ENCODE measurements at regions not wholly inside any gene's neighbourhood (a gene's known extent, or its start where the extent isn't known, plus 50 kb on each side); places are given as distances from the start of the nearest gene placed in this dataset.

DNA sequence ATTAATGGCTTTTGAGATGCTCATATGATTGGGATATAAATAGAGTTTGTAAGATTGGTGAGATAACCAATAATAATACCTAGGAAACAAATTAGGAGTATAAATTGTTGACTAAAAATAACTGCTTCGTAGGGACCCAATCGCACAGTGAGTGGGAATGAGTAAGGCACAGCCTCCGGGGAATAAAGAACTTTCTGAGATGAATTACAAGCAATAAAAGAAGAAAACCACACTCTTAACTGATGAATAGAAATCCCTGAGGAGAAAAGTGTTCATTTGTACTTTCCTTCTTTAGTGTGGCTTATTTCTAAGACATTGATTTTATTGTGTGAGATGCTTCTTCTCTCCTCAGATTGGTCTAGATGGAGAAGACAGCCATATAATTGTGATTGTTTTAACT lies 443.4 kb upstream of the PRMT6 start:
- TF ChIP-seq, protein P1, sequence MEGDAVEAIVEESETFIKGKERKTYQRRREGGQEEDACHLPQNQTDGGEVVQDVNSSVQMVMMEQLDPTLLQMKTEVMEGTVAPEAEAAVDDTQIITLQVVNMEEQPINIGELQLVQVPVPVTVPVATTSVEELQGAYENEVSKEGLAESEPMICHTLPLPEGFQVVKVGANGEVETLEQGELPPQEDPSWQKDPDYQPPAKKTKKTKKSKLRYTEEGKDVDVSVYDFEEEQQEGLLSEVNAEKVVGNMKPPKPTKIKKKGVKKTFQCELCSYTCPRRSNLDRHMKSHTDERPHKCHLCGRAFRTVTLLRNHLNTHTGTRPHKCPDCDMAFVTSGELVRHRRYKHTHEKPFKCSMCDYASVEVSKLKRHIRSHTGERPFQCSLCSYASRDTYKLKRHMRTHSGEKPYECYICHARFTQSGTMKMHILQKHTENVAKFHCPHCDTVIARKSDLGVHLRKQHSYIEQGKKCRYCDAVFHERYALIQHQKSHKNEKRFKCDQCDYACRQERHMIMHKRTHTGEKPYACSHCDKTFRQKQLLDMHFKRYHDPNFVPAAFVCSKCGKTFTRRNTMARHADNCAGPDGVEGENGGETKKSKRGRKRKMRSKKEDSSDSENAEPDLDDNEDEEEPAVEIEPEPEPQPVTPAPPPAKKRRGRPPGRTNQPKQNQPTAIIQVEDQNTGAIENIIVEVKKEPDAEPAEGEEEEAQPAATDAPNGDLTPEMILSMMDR (IDR thresholded peaks at IDR 0.05; ENCODE audit: unreplicated experiment) = no peak
- H3K27me3 Mint-ChIP-seq (ENCODE audit: unreplicated experiment) = no peaks in the 10 kb centered on the region
- H3K9me3 Mint-ChIP-seq (ENCODE audit: unreplicated experiment) = no peaks in the 10 kb centered on the region
- no peak overlapping the region for H3K4me3 Mint-ChIP-seq (ENCODE audit: unreplicated experiment)
- DNase-seq (ENCODE audit: low spot score) = no peak
- H3K4me1 Mint-ChIP-seq (ENCODE audit: unreplicated experiment) = no peaks in the 10 kb centered on the region
- H3K27ac Mint-ChIP-seq (ENCODE audit: unreplicated experiment) = no peak overlapping the region
- H3K36me3 Mint-ChIP-seq (ENCODE audit: low read depth, unreplicated experiment) = no peaks in the 10 kb centered on the region

DNA sequence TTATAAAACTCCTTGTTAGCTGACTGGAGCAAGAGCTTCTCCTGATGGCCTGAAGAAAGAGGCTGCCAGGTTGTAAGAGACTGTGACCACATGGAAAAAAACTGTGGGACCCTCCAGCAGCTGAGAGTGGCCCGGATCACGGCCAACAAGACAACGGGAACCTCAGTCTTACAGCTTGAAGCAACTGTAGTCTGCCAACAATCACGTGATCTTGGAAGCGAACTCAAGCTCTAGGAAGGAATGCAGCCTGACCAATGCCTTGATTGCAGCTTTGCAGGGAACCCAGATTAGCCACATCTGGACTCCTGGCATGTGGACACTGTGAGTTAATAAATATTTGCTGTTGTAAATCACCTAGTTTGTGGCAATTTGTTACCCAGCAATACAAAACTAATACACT lies 442.6 kb upstream of the PRMT6 start:
- TF ChIP-seq, protein P1 (IDR thresholded peaks at IDR 0.05; ENCODE audit: unreplicated experiment) = no peak
- Mint-ChIP-seq H3K27me3 (ENCODE audit: unreplicated experiment) (no peaks in the 10 kb centered on the region), H3K4me1 (ENCODE audit: unreplicated experiment) (no peaks in the 10 kb centered on the region), H3K9me3 (ENCODE audit: unreplicated experiment) (no peaks in the 10 kb centered on the region), H3K4me3 (ENCODE audit: unreplicated experiment) (no peak overlapping the region), H3K36me3 (ENCODE audit: low read depth, unreplicated experiment) (peaks cover 4% of the 10 kb centered on the region), H3K27ac (ENCODE audit: unreplicated experiment) (no peak overlapping the region)
- DNase-seq (ENCODE audit: low spot score) = no peak

DNA sequence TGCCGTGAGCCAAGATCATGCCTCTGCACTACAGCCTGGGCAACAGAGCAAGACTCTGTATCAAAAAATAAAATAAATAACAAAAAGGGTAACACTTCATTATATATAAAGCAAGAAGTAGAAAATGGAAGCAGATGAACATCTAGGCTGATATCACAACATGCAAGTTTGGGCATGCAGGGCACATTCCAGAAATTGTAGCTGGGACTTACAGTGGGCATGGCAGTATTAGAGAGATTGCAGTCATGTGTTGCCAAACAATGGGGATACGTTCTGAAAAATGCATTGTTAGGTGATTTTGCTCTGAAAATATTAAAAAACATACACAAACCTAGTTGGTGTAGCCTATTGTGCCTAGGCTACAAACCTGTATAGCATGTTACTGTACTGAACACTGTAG lies 441.0 kb upstream of the PRMT6 start:
- H3K9me3 Mint-ChIP-seq (ENCODE audit: unreplicated experiment) = no peaks in the 10 kb centered on the region
- H3K27ac Mint-ChIP-seq (ENCODE audit: unreplicated experiment) = no peak overlapping the region
- H3K4me3 Mint-ChIP-seq (ENCODE audit: unreplicated experiment) = no peak overlapping the region
- H3K27me3 Mint-ChIP-seq (ENCODE audit: unreplicated experiment) = no peaks in the 10 kb centered on the region
- no peaks in the 10 kb centered on the region for H3K4me1 Mint-ChIP-seq (ENCODE audit: unreplicated experiment)
- TF ChIP-seq, protein P1 (IDR thresholded peaks at IDR 0.05; ENCODE audit: unreplicated experiment) = no peak
- no peak for DNase-seq (ENCODE audit: low spot score)
- peaks cover 4% of the 10 kb centered on the region for H3K36me3 Mint-ChIP-seq (ENCODE audit: low read depth, unreplicated experiment)

DNA sequence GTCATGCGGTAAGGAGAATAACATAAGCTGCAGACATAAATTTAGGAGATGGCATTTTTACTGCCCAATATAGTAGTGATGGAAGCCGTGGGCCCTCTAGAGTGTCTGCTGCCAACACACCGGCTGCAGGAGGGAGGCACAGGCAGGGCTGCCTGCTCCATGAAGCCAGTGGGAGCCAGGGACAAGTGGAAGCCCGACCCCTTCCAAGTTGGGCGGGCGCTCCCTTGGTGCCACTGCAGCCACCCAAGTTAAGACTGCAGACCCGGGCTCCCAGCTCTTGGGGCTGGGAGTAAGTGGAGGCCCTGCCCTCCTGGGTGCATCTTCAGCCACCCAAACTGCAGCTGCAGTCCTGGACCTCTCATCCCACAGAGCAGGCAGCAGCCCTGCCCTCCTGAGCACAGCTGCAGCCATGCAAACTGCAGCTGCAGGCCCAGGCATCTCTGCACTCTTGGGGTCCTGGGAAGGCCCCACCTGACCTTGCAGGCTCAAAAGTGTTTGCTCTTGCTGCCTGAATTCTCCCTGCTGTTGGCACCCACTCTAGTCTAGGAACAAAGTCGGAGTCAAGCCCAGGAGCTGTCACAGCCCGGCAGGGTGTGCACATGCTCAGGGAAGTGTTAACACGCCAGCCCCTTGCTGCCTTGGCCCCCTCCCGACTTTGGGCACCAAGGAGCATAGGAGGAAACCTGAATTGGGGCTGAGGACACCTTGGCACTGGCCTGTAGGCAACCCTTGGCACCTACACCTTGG lies 437.2 kb upstream of the PRMT6 start:
- Mint-ChIP-seq H3K4me1 (ENCODE audit: unreplicated experiment) (peaks cover under 1% of the 10 kb centered on the region), H3K36me3 (ENCODE audit: low read depth, unreplicated experiment) (peaks cover 4% of the 10 kb centered on the region), H3K4me3 (ENCODE audit: unreplicated experiment) (no peak overlapping the region), H3K27me3 (ENCODE audit: unreplicated experiment) (no peaks in the 10 kb centered on the region), H3K9me3 (ENCODE audit: unreplicated experiment) (no peaks in the 10 kb centered on the region), H3K27ac (ENCODE audit: unreplicated experiment) (no peak overlapping the region)
- TF ChIP-seq, protein P1 (IDR thresholded peaks at IDR 0.05; ENCODE audit: unreplicated experiment) = no peak
- no peak for DNase-seq (ENCODE audit: low spot score)

GRCh38 chr1:106619827-106620134 lies 436.7 kb upstream of the PRMT6 start:
- no peaks in the 10 kb centered on the region for H3K9me3 Mint-ChIP-seq (ENCODE audit: unreplicated experiment)
- no peak overlapping the region for H3K27ac Mint-ChIP-seq (ENCODE audit: unreplicated experiment)
- H3K4me3 Mint-ChIP-seq (ENCODE audit: unreplicated experiment) = no peak overlapping the region
- peaks cover 4% of the 10 kb centered on the region for H3K36me3 Mint-ChIP-seq (ENCODE audit: low read depth, unreplicated experiment)
- TF ChIP-seq, protein P1 (IDR thresholded peaks at IDR 0.05; ENCODE audit: unreplicated experiment) = no peak
- H3K4me1 Mint-ChIP-seq (ENCODE audit: unreplicated experiment) = peaks cover 6% of the 10 kb centered on the region
- DNase-seq (ENCODE audit: low spot score) = no peak
- H3K27me3 Mint-ChIP-seq (ENCODE audit: unreplicated experiment) = no peaks in the 10 kb centered on the region
